Inflammatory macrophage treated with lipopolysaccharide for 4 hours (primary cell): ENCODE measurements at regions not wholly inside any gene's neighbourhood (a gene's known extent, or its start where the extent isn't known, plus 50 kb on each side); places are given as distances from the start of the nearest gene placed in this dataset.
"Not testable (repeated sequence)": the region's sequence is repeated elsewhere in the genome, so short reads cannot be mapped to it uniquely, and the experiment has no call there.

Experiments
- DNase-seq: peaks from one replicate; pipeline ENCODE4 v3.0.0-alpha.2; 2020

- DNase-seq: not testable (repeated sequence)
Observed at GRCh38 chr3:125697979-125698640, 102.8 kb upstream of the OSBPL11 start.

GRCh38 chr3:125715651-125716050 lies 120.4 kb upstream of the OSBPL11 start:
- no peak for DNase-seq

GRCh38 chr3:125732151-125732550 lies 136.9 kb upstream of the OSBPL11 start:
- not testable (repeated sequence) for DNase-seq

GRCh38 chr3:125741991-125742718 lies 146.9 kb upstream of the OSBPL11 start:
- DNase-seq: not testable (repeated sequence)

GRCh38 chr3:125742845-125743244 lies 147.5 kb upstream of the OSBPL11 start:
- peak; percentile 60 for DNase-seq

- DNase-seq: not testable (repeated sequence)
Observed at GRCh38 chr3:125757050-125757449, 161.8 kb upstream of the OSBPL11 start.

GRCh38 chr3:125758641-125759130 lies 163.4 kb upstream of the OSBPL11 start:
- DNase-seq: not testable (repeated sequence)

DNA sequence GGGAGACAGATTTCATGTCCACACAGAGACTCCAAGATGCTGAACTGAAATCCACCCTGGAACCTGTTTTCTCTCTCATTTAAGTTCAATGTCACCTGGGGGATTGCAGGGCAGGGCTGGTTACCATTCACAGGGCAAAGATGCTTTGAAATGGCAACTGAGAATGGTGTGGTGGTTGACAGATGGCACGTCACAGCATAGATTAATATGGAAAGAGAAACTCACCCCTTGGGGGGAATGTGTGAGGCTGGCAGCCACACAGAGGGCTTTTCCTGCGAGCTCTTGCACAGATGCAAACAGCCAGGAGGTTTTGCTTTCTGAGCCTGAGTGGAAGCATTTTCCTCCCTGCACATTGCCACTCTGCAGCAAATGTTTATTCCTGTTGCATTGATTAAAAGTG lies 167.3 kb upstream of the OSBPL11 start:
- DNase-seq: not testable (repeated sequence)

DNA sequence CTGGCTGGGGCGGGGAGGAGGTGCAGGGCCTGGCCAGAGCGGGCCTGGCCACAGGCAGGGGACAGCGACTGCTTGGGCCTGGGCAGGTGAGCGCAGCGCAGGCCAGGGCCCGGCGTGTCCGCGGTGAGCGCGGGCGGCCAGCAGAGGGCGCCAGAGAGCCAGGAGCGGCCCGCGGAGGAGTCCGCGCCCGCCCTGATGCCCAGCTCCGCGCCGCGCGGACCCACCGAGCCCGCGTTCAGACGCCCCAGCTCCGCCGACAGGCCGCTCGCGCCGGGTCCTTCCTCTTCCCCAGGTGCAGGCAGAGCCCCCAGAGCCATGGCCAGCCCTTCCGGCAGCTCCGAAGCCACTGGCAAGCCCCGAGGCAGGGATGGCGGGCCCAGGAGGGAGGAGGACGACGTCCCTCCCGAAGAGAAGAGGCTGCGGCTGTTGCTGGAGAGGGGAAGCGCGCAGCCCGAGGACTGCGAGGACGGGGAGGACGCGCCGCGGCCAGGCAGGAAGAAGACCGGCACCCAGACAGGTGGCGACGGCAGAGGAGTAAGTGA lies 171.1 kb upstream of the OSBPL11 start:
- DNase-seq: peak; percentile 16

- not testable (repeated sequence) for DNase-seq
Observed at GRCh38 chr3:125766931-125767330, 171.6 kb upstream of the OSBPL11 start.

- no peak for DNase-seq
Observed at GRCh38 chr3:125767641-125768040, 172.3 kb upstream of the OSBPL11 start.

DNA sequence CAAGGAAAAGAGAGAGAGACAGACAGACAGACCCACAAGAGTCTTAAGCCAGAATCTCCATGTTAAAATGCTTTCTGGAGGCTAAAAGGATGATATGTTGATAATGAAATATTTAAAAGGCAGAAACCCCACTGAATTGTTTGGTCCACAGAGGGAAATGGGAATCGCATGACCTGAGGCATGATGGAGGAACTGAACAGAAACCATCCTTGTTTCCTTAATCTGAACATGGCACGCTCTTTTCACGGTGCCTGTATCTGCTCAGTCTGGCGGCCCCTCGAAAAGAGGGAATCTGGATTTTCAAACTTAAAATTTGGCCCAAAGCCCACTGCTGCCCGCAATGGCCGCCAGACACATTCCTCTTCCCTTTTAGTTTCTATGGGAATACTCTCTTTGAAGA lies 173.5 kb upstream of the OSBPL11 start:
- DNase-seq: not testable (repeated sequence)

DNA sequence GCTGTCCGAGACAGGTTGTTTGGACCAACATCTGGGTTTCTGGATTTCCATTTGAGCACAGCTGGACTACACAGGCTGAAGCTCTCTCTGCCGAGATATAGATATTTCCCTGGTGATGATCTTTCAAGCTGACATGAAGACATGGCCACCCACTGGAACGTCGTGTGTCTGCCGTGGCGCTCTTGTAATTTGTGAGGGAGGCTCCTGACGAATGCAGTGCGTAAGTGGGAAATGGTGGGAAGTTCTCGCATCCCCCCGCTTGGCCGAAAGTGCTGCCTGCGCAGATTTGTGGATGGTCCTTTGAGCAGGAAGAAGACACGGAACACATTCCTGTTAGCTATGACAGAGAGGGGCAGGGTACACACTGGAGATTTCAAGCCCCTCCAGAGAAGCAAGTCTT lies 176.2 kb upstream of the OSBPL11 start:
- DNase-seq: not testable (repeated sequence)

GRCh38 chr3:125774433-125775034 lies 179.2 kb upstream of the OSBPL11 start:
- DNase-seq: not testable (repeated sequence)

GRCh38 chr3:125775106-125775505 lies 179.8 kb upstream of the OSBPL11 start:
- not testable (repeated sequence) for DNase-seq

- DNase-seq: not testable (repeated sequence)
Observed at GRCh38 chr3:125775606-125776294, 180.5 kb upstream of the OSBPL11 start.

DNA sequence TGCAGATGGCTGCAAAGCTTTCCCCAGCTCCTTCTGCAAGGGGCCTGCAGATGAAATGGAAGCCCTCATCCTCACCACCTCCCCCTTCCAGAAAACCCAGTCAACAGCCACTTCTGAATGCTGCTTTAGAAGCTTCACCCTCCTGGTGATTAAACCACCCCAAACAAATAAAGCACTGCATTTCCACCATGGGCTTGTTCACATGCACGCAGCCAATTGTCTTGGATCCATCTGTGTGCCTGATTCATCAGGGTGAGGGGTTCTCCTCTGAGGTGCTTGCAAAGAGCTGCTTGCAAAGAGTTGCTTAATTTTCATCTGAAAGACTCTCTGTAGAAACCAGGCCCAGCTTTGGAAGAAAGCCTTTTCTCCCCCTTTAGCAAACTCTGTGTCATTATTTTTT lies 184.0 kb upstream of the OSBPL11 start:
- not testable (repeated sequence) for DNase-seq

- DNase-seq: not testable (repeated sequence)
Observed at GRCh38 chr3:125779918-125780317, 184.6 kb upstream of the OSBPL11 start.

- not testable (repeated sequence) for DNase-seq
Observed at GRCh38 chr3:125781678-125782077, 186.4 kb upstream of the OSBPL11 start.

DNA sequence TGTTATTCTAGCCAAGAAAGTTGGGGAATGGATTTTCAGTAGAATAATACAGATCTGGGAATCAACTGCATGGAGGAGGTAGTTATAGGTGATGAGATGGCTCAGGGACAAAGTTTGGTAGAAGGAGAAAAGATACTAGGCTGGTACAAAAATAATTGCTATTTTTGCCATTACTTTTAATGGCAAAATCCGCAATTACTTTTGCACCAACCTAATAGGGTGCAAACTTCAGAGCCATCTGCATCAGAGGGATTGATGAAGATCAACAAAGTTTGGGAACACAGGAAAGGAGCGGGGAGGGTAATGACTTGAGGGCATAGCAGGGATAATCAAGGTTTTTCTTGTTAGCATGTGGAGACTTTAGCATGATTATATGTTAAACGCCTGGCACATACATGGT lies 178.7 kb upstream of the ROPN1B start:
- not testable (repeated sequence) for DNase-seq

GRCh38 chr3:125791021-125791420 lies 178.0 kb upstream of the ROPN1B start:
- not testable (repeated sequence) for DNase-seq

DNA sequence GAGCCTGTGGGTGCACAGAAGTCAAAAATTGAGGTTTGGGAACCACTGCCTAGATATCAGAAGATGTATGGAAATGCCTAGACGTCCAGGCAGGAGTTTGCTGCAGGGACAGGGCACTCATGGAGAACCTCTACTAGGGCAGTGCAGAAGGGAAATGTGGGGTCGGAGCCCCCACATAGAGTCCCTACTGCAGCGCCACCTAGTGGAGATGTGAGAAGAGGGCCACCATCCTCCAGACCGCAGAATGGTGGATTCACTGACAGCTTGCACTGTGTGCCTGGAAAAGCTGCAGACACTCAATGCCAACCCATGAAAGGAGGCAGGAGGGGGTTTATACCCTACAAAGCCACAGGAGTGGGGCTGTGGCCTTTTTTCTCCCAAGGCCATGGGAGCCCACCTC lies 159.0 kb upstream of the ROPN1B start:
- not testable (repeated sequence) for DNase-seq

- not testable (repeated sequence) for DNase-seq
Observed at GRCh38 chr3:125822175-125822574, 146.8 kb upstream of the ROPN1B start.
